Gastroesophageal sphincter (tissue), 4 donors: ENCODE measurements at regions not wholly inside any gene's neighbourhood (a gene's known extent, or its start where the extent isn't known, plus 50 kb on each side); places are given as distances from the start of the nearest gene placed in this dataset.

ENCODE experiments used
- ATAC-seq: fragments of 150-250 bp; one replicate; pipeline ENCODE4 v1.9.1; 2016; ENCODE audit warnings: mild to moderate bottlenecking, moderate library complexity
- H3K27ac ChIP-seq, 4 donors: fragments of 200-600 bp; sonication (generic) in 3 of 4; 1 replicate in 3 of 4; 2 replicates in 1 of 4; pipeline ENCODE4 v1.5.1; 2016 to 2019
- H3K27me3 ChIP-seq: fragments of 200-600 bp; sonication (generic); one replicate; pipeline ENCODE4 v1.5.1; 2019
- H3K36me3 ChIP-seq, 2 donors: fragments of 200-600 bp; sonication (generic); one replicate each; pipeline ENCODE4 v1.5.1; 2019; ENCODE audit warnings: control low read depth in 1 of 2
- H3K4me1 ChIP-seq, 3 donors: fragments of 200-600 bp; sonication (generic); 1 replicate in 2 of 3; 2 replicates in 1 of 3; pipeline ENCODE4 v1.5.1; 2016 to 2019; ENCODE audit warnings: control low read depth in 2 of 3
- H3K4me3 ChIP-seq, 2 donors: fragments of 200-600 bp; sonication (generic); one replicate each; pipeline ENCODE4 v1.5.1; 2019; ENCODE audit warnings: mild to moderate bottlenecking in 1 of 2, moderate library complexity in 1 of 2
- H3K9me3 ChIP-seq, 3 donors: fragments of 200-600 bp; sonication (generic); one replicate each; pipeline ENCODE4 v1.5.1; 2017 to 2019; ENCODE audit warnings: control low read depth in 2 of 3
- EP300 ChIP-seq: sonication (generic); formaldehyde crosslinking; IDR thresholded peaks from one replicate; pipeline ENCODE4 v1.6.1; 2017; ENCODE audit warnings: antibody characterized with exemption, mild to moderate bottlenecking
- POLR2A ChIP-seq, 2 donors: fragments of 450-650 bp; IDR thresholded peaks; one replicate each; pipeline ENCODE4 v1.6.1; 2017; ENCODE audit warnings: antibody characterized with exemption in 2 of 2, mild to moderate bottlenecking in 2 of 2, moderate library complexity in 1 of 2
- POLR2AphosphoS5 ChIP-seq: sonication (generic); formaldehyde crosslinking; IDR thresholded peaks from one replicate; pipeline ENCODE4 v1.6.1; 2017; ENCODE audit warnings: antibody characterized with exemption
- WGBS, 2 donors: methylation state at CpG; one replicate each; pipeline ENCODE4 v1.1.5; 2018; ENCODE audit warnings: low coverage in 1 of 2; 5-methylcytosine and 5-hydroxymethylcytosine counted together
- TF ChIP-seq, protein P1 (sequence below), 4 experiments: fragments of 200-600 bp in 2 of 4; fragments of 450-650 bp in 2 of 4; sonication (generic) in 1 of 4; IDR thresholded peaks; one replicate each; pipeline ENCODE4 v1.5.1; 2017 to 2019; ENCODE audit warnings: antibody characterized with exemption in 4 of 4, mild to moderate bottlenecking in 2 of 4, moderate library complexity in 2 of 4

GRCh38 chr4:17166954-17167353 is 268.5 kb upstream of the LDB2 start:
- Histone ChIP-seq H3K27me3 (no peaks in the 10 kb centered on the region), H3K36me3 (no peaks in the 10 kb centered on the region), H3K27ac (no peak overlapping the region), H3K4me1 (peaks cover 0 to 14% (median 0%) of the 10 kb centered on the region in 3 donors), H3K4me3 (no peak overlapping the region), H3K9me3 (peaks cover 0 to 5% (median 0%) of the 10 kb centered on the region in 3 donors)
- WGBS, 2 donors: 17 to 44% methylated on average over 4 of the region's 5 CpGs
- ATAC-seq: peak; percentile 53
- TF ChIP-seq, protein P1, sequence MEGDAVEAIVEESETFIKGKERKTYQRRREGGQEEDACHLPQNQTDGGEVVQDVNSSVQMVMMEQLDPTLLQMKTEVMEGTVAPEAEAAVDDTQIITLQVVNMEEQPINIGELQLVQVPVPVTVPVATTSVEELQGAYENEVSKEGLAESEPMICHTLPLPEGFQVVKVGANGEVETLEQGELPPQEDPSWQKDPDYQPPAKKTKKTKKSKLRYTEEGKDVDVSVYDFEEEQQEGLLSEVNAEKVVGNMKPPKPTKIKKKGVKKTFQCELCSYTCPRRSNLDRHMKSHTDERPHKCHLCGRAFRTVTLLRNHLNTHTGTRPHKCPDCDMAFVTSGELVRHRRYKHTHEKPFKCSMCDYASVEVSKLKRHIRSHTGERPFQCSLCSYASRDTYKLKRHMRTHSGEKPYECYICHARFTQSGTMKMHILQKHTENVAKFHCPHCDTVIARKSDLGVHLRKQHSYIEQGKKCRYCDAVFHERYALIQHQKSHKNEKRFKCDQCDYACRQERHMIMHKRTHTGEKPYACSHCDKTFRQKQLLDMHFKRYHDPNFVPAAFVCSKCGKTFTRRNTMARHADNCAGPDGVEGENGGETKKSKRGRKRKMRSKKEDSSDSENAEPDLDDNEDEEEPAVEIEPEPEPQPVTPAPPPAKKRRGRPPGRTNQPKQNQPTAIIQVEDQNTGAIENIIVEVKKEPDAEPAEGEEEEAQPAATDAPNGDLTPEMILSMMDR (IDR thresholded peaks at IDR 0.05): no peak
- TF ChIP-seq POLR2A (IDR thresholded peaks at IDR 0.05): no peak
- no peak for TF ChIP-seq EP300
- TF ChIP-seq POLR2AphosphoS5: no peak

DNA sequence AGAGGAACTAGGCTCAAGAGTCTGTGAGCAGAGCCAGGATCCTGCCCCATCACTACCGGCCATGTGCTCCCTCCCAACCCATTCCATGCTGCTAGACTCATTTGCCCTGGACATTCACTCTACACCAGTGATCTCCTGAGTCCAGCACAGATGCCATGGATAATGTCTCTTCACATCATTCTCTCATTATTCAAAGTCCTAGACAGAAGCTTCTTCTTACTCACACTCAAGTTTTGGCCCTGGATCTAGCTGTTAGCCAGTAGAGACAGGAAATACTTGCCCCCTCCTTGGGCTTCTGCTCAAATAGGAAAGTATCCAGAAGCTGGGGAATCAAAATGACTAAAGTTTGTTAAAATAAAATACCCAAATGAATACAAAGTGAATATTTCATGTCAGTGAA is 266.8 kb upstream of the LDB2 start:
- Histone ChIP-seq H3K9me3 (peaks cover 0 to 14% (median 0%) of the 10 kb centered on the region in 3 donors), H3K27me3 (no peaks in the 10 kb centered on the region), H3K27ac (no peak overlapping the region), H3K36me3 (no peaks in the 10 kb centered on the region), H3K4me1 (peaks cover 0 to 14% (median 0%) of the 10 kb centered on the region in 3 donors), H3K4me3 (no peak overlapping the region)
- WGBS, 2 donors: 50 to 82% methylated on average over 1 of the region's 1 CpG
- ATAC-seq: no peak
- TF ChIP-seq POLR2AphosphoS5 (no peak), POLR2A (IDR thresholded peaks at IDR 0.05) (no peak), EP300 (no peak)
- TF ChIP-seq, protein P1 (IDR thresholded peaks at IDR 0.05): no peak

DNA sequence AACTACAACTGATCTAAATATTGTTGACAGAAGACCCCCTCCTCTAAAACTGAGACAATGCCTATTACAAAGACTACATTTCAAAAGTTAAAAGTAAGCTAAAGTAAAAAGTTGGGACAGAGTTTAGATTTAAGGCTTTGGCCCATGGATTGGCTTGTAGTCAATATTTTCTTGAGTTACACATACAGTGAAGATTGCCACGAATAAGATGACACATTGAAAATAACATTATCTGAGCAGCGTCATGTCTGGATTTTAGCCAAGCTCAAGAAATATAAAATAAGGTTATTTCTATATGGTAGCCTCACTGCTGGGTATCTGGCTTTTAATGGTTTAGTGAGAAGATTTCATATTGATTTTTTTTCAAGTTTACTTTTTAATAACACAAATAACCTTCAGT is 266.2 kb upstream of the LDB2 start:
- H3K27ac ChIP-seq: no peak overlapping the region
- no peak for ATAC-seq
- TF ChIP-seq, protein P1 (IDR thresholded peaks at IDR 0.05): no peak
- TF ChIP-seq POLR2AphosphoS5: no peak
- TF ChIP-seq POLR2A (IDR thresholded peaks at IDR 0.05): no peak
- no peaks in the 10 kb centered on the region for H3K36me3 ChIP-seq
- H3K9me3 ChIP-seq: peaks cover 0 to 14% (median 0%) of the 10 kb centered on the region in 3 donors
- WGBS, 2 donors: 53 to 55% methylated on average over 2 of the region's 2 CpGs
- H3K4me3 ChIP-seq: no peak overlapping the region
- H3K4me1 ChIP-seq: peaks cover 0 to 14% (median 0%) of the 10 kb centered on the region in 3 donors
- no peaks in the 10 kb centered on the region for H3K27me3 ChIP-seq

GRCh38 chr4:17163156-17163771 is 264.8 kb upstream of the LDB2 start:
- Histone ChIP-seq H3K36me3 (no peaks in the 10 kb centered on the region), H3K27me3 (no peaks in the 10 kb centered on the region), H3K4me3 (no peak overlapping the region), H3K27ac (no peak overlapping the region), H3K4me1 (peaks cover 0 to 5% (median 0%) of the 10 kb centered on the region in 3 donors), H3K9me3 (peaks cover 0 to 14% (median 0%) of the 10 kb centered on the region in 3 donors)
- TF ChIP-seq, protein P1 (IDR thresholded peaks at IDR 0.05): no peak
- TF ChIP-seq POLR2A (IDR thresholded peaks at IDR 0.05) (no peak), EP300 (no peak), POLR2AphosphoS5 (no peak)
- no peak for ATAC-seq
- 80 to 96% methylated on average over 2 to 3 of the region's 3 CpGs for WGBS, 2 donors

DNA sequence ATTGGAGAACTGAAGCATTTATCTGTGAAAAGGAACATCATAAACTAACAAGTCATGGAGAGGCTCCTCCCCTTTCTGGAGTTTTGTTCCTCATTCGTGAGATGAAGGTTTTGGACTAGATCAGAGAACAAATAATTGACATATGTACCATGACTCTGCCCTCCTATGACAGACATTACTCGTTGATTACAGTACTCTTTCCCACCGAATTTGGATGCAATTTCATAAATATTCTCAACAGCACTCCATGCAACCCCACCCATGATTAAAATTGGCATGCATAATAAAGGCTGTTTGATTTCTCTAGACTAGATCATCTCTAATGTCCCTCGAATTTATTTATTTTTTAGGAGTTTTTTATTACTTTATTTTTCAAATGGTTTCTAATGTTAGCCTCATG is 258.9 kb upstream of the LDB2 start:
- no peak for ATAC-seq
- 62 to 74% methylated on average over 4 of the region's 4 CpGs for WGBS, 2 donors
- Histone ChIP-seq H3K4me1 (no peaks in the 10 kb centered on the region), H3K27me3 (no peaks in the 10 kb centered on the region), H3K27ac (no peak overlapping the region), H3K4me3 (no peak overlapping the region), H3K36me3 (no peaks in the 10 kb centered on the region), H3K9me3 (peaks cover 0 to 13% (median 0%) of the 10 kb centered on the region in 3 donors)
- TF ChIP-seq, protein P1 (IDR thresholded peaks at IDR 0.05): no peak
- TF ChIP-seq POLR2A (IDR thresholded peaks at IDR 0.05) (no peak), POLR2AphosphoS5 (no peak), EP300 (no peak)
